GM12864 (cell line): ENCODE measurements at regions not wholly inside any gene's neighbourhood (a gene's known extent, or its start where the extent isn't known, plus 50 kb on each side); places are given as distances from the start of the nearest gene placed in this dataset.
"Not testable (repeated sequence)": the region's sequence is repeated elsewhere in the genome, so short reads cannot be mapped to it uniquely, and the experiment has no call there.

Experiments used
- DNase-seq: peaks from one replicate; pipeline ENCODE4 v3.0.0-alpha.2; 2011; ENCODE audit warnings: low read depth
- H3K4me3 ChIP-seq: 2 replicates; pipeline ENCODE4 v1.5.1; 2011; ENCODE audit warnings: mild to moderate bottlenecking, low read depth, low read length, control low read depth
- TF ChIP-seq, protein P1 (sequence below): IDR thresholded peaks from 2 replicates; pipeline ENCODE4 v1.5.1; 2011; ENCODE audit warnings: low read depth, mild to moderate bottlenecking, moderate library complexity, low read length, control low read depth, inconsistent platforms; ENCODE audit errors: missing control alignments

DNA sequence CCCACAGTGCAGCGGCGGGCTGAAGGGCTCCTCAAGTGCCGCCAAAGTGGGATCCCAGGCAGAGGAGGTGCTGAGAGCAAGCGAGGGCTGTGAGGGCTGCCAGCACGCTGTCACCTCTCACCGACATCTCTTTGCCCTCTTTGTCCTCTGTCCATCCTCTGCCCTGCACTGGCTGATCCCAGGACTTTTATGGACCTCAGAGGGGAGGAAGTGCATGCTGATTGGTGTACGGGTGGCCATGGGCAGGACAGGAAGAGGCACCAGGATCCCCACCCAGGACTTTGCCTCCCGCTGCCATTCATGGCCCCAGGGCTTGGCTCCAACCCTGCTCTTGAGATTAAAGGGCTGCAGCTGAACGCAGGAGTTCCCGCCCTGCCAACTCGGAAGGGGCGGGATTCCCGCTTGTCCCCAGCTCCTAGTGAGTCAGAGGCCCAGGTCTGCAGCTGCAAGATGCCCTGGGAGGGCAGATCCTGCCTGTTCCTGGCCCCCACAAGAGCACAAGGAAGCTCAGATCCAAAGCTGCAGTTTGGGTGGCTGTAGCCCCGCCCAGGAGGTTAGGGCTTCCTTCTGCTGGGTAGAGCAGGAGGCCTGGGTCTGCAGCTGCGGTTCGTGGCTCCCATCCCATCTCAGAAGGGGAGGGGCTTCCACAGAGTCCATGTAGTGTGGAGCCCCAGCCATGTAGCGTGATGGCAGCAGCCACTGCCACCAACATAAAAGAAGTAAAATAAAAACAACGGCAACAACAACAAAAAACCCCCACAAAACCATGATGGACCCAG, 1716.7 kb downstream of the SLITRK1 start:
- TF ChIP-seq, protein P1, sequence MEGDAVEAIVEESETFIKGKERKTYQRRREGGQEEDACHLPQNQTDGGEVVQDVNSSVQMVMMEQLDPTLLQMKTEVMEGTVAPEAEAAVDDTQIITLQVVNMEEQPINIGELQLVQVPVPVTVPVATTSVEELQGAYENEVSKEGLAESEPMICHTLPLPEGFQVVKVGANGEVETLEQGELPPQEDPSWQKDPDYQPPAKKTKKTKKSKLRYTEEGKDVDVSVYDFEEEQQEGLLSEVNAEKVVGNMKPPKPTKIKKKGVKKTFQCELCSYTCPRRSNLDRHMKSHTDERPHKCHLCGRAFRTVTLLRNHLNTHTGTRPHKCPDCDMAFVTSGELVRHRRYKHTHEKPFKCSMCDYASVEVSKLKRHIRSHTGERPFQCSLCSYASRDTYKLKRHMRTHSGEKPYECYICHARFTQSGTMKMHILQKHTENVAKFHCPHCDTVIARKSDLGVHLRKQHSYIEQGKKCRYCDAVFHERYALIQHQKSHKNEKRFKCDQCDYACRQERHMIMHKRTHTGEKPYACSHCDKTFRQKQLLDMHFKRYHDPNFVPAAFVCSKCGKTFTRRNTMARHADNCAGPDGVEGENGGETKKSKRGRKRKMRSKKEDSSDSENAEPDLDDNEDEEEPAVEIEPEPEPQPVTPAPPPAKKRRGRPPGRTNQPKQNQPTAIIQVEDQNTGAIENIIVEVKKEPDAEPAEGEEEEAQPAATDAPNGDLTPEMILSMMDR, result no peak
- DNase-seq, result no peak
- no peak overlapping the region for H3K4me3 ChIP-seq

DNA sequence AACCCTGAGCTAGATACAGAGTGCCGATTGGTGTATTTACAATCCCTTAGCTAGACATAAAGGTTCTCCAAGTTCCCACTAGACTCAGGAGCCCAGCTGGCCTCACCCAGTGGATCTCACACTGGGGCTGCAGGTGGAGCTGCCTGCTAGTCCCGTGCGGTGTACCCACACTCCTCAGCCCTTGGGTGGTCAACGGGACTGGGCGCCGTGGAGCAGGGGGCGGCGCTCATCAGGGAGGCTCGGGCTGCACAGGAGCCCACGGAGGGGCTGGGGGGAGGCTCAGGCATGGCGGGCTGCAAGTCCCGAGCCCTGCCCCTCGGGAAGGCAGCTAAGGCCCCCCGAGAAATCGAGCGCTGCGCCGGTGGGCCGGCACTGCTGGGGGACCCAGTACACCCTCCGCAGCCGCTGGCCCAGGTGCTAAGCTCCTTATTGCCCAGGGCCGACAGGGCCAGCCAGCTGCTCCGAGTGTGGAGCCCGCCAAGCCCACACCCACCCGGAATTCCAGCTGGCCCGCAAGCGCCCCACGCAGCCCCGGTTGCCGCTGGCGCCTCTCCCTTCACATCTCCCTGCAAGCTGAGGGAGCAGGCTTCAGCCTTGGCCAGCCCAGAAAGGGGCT, 1717.4 kb downstream of the SLITRK1 start:
- H3K4me3 ChIP-seq, DNase-seq: not testable (repeated sequence)

DNA sequence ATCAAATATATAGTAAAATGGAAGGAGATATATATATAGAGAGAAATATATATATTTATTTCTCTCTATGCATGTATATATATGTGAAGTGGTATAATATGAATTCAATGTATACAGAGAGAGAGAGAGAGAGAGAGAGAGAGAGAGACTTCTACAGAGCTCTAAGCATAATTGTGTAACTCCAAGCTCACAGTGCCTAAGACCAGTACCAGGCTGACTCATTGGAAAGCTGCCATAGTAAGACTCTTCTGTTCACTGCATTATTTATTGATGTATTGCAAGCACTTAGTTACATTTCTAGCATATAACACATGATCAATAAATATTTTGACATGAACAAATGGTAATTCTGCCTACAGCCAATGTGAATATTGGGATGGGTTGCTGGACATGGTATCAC, 1734.7 kb downstream of the SLITRK1 start:
- DNase-seq, result no peak
- TF ChIP-seq, protein P1, result no peak
- H3K4me3 ChIP-seq, result no peak overlapping the region

DNA sequence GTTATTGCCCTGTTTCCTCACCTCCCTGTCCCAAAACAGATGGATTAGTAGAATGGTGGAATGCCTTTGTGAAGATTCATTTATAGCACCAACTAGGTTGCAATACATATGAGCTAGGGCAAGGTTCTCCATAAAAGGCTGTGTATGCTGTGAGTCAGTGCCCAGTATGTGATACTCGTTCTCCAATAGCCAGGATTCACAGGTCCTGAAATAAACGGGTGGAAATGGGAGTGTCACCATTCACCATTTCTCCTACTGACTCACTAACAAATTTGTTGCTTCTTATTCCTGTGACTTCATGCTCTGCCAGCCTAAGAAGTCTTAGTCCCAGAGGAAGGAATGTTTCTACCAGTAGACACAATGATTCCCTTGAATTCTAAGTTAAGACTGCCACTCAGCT, 1745.4 kb downstream of the SLITRK1 start:
- TF ChIP-seq, protein P1, result no peak
- no peak for DNase-seq
- H3K4me3 ChIP-seq, result no peak overlapping the region

DNA sequence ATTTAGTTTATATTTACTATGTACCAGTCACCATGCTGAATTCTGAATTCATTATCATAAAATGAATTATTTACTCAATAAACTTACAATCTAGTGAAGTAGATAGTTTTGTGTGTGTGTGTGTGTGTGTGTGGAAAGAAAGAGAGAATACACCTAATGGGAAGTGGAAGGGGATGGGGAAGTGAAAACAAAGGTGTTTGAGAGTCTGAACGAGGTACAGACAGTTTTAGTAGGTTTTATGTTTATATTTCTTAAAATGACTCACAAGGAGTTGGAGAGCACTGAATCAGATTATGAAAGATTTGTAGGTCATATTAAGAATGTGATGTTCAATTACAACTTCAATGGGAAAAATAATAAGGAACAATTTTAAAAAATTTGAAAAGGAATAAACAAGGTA, 1753.0 kb downstream of the SLITRK1 start:
- no peak for DNase-seq
- no peak overlapping the region for H3K4me3 ChIP-seq
- TF ChIP-seq, protein P1, result no peak

DNA sequence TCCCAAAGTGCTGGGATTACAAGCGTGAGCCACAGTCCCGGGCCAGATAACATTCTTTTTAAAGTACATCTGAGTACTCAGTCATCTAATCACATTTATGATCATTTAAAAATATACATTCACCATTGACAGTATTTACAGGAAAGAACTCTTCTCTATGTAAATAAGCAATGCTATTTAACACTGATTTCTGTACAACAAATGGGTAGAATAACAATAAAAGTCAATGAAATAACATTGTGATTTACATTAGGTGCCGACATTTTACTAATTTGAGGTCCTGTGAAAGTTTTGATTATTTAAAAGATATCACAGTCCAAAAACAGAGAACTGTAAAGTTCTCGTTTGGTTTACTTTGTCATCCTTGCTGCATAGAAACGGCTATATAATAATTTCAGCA, 1763.7 kb downstream of the SLITRK1 start:
- no peak overlapping the region for H3K4me3 ChIP-seq
- no peak for DNase-seq
- TF ChIP-seq, protein P1, result no peak

DNA sequence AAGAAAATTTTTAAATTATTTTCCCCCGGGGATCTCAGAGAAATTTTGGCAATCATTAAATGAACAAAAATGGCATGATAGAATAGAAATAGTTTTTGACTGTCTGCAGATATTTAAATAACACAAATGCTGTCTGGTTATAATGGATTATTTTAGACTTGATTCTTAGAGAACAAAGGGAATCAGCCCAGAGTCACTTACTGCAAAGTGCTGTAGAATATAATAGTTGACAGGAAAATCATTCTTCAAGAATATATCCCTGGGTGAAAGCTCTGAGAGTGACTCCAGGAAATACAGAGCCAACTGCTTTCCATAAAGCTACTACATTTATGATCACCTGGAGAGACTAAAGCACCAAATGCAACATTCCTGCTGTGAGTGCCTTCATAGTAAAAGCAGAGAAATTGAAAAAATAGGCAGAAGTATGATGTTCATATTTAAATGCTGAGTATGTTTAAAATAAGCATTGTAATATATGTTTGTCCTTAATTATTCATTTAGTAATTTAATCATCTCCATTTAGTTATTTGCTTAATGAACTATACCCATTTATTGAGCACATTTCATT, 1765.8 kb downstream of the SLITRK1 start:
- TF ChIP-seq, protein P1, result no peak
- no peak overlapping the region for H3K4me3 ChIP-seq
- DNase-seq, result no peak
